ENCODE measurements at regions not wholly inside any gene's neighbourhood (a gene's known extent, or its start where the extent isn't known, plus 50 kb on each side); places are given as distances from the start of the nearest gene placed in this dataset.

DNA sequence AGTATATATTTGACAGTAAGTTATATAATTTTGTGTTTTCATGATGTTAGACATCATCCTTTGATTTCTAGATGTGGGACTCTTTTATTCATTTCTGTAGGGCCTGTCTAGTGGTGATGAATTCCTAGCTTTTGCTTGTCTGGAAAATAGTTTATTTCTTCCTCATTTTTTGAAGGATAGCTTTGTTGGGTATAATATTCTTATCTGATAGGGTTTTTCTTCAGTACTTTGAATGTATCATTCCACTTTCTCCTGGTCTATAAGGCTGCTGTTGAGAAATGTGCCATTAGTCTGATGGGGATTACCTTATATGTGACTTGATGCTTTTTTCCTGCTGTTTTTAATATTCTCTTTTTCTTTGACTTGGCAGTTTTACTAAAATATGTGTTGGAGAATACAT, 1104.5 kb downstream of the FAT4 start:
- TF ChIP-seq CTCF (IDR thresholded peaks at IDR 0.05): no peak

- no peak for TF ChIP-seq CTCF (IDR thresholded peaks at IDR 0.05)
Observed at GRCh38 chr4:126427853-126428252, 1113.1 kb downstream of the FAT4 start.

DNA sequence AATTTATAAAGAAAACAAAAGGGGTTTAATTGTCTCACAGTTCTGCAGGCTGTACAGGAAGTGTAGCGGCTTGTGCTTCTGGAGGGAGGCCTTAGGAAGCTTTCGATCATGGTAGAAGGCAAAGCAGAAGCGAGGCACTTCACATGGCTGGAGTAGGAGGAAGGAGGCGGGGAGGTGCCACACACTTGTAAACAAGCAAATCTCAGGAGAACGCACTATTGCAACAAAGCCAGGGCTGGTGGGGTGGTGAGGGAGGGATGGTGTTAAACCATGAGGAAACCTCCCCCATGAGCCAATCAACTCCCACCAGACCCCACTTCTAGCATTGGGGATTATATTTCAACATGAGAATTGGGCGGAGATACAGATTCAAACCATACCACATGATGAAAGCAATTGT, 1116.3 kb downstream of the FAT4 start:
- TF ChIP-seq CTCF (IDR thresholded peaks at IDR 0.05): no peak

GRCh38 chr4:126435491-126435890, 1120.7 kb downstream of the FAT4 start:
- TF ChIP-seq CTCF (IDR thresholded peaks at IDR 0.05): no peak

GRCh38 chr4:126440297-126440696, 1125.5 kb downstream of the FAT4 start:
- no peak for TF ChIP-seq CTCF (IDR thresholded peaks at IDR 0.05)

- no peak for TF ChIP-seq CTCF (IDR thresholded peaks at IDR 0.05)
Observed at GRCh38 chr4:126441173-126442035, 1126.6 kb downstream of the FAT4 start.

DNA sequence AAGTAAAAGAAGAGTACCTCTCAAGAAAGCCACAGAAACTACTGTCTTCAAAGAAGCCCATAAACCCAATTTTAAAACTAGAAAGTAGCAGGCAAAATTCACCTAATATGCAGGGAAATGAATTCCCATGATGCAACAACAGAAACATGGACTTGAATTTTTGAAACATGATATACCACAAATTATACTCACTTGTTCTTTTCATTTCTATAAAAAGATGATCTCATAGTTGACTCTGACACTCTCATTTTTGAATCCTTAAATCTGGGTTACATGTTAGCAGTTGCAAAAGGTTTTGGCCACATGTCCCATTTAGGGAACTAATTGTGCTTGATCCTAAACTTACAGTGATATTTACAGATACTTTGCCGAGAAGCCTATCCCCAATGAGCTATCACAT, 1130.8 kb downstream of the FAT4 start:
- no peak for TF ChIP-seq CTCF (IDR thresholded peaks at IDR 0.05)
